GM06990 (cell line): ENCODE measurements at regions not wholly inside any gene's neighbourhood (a gene's known extent, or its start where the extent isn't known, plus 50 kb on each side); places are given as distances from the start of the nearest gene placed in this dataset.
A peak's percentile ranks its signal among the peaks of the same experiment; 100 is the strongest.

Source experiments
- DNase-seq: peaks from one replicate; pipeline ENCODE4 v3.0.0-alpha.2; 2011; ENCODE audit not compliant: insufficient read length; ENCODE audit errors: extremely low read depth
- H3K27me3 ChIP-seq: replicated peaks from 2 replicates; pipeline ENCODE4 v1.6.0; 2011; ENCODE audit warnings: low read length; ENCODE audit not compliant: control insufficient read depth, insufficient read depth
- H3K36me3 ChIP-seq: 2 replicates; pipeline ENCODE4 v1.5.1; 2011; ENCODE audit warnings: low read length; ENCODE audit not compliant: control insufficient read depth, insufficient read depth
- H3K4me3 ChIP-seq: replicated peaks from 2 replicates; pipeline ENCODE4 v1.5.1; 2011; ENCODE audit warnings: low read depth, mild to moderate bottlenecking, control low read depth, low read length
- CTCF ChIP-seq: IDR thresholded peaks from 2 replicates; pipeline ENCODE4 v1.5.1; 2011; ENCODE audit warnings: low read length, control low read depth, mild to moderate bottlenecking, inconsistent platforms; ENCODE audit not compliant: insufficient read depth, poor library complexity, severe bottlenecking

- Histone ChIP-seq H3K4me3 (no peak overlapping the region), H3K27me3 (no peaks in the 10 kb centered on the region), H3K36me3 (no peaks in the 10 kb centered on the region)
- TF ChIP-seq CTCF: no peak
- no peak for DNase-seq
Observed at GRCh38 chr3:153448151-153448829, 286.3 kb downstream of the RAP2B start.

DNA sequence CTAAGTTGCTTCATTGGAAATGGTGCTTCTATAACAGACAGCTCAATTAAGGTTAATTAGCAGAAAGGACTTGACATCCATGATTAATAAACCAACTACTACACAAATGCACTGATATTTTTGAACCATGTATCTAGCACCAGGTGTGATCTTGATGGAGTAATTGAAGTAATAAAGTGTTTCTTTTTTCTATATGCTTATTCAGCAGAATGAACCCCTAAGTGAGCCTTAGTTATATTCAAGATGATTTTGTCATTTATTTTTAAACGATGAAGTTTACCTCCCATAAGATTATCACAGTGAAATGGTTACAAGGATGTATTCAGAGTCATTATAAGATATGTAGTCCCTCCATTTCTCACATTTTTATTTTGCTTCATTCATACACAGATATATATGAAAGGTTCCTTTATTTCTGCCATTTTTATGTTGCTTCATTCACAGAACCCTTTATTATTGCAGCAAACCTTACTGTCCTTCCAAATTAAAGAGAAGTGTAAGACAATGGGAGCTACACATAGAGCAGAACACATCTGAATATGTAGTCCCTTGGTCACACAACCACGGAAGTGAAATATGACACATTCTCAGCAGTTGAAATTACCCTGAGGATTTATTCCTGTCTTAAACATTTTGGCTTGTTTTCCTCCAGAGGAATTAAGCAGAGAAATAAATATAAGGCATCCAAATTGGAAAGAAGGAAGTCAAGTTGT lies 295.0 kb downstream of the RAP2B start:
- Histone ChIP-seq H3K27me3 (no peaks in the 10 kb centered on the region), H3K4me3 (no peak overlapping the region), H3K36me3 (no peaks in the 10 kb centered on the region)
- no peak for TF ChIP-seq CTCF
- no peak for DNase-seq

GRCh38 chr3:153458881-153459280 lies 296.9 kb downstream of the RAP2B start:
- TF ChIP-seq CTCF: no peak
- H3K4me3 ChIP-seq: no peak overlapping the region

DNA sequence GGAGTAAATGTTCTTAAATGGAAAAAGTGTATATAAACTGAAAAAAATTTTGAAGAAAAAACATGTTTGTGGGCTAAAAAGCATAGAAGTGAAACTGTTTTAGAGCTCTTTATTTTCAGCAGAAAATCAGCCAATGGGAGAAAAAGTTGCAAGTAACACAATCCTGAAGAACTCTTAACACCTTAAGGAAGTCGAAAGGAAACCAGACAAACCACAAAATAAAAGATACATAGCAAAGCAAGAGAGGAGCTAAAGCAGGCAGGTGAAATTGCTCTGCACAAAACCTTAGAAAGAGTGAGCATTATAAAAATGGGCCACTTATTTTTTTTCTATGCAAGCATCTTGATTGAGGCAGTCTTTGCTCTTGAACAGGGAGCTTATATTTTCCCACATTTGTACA lies 300.5 kb downstream of the RAP2B start:
- TF ChIP-seq CTCF: no peak
- no peak for DNase-seq

More at GRCh38 chr3:153458881-153459280, 296.9 kb downstream of the RAP2B start:
- Histone ChIP-seq H3K36me3 (no peaks in the 10 kb centered on the region), H3K27me3 (no peaks in the 10 kb centered on the region)
- DNase-seq: no peak

GRCh38 chr3:153463895-153464294 lies 301.9 kb downstream of the RAP2B start:
- Histone ChIP-seq H3K4me3 (no peak overlapping the region), H3K36me3 (no peaks in the 10 kb centered on the region), H3K27me3 (no peaks in the 10 kb centered on the region)
- peak; percentile 6 for DNase-seq
- no peak for TF ChIP-seq CTCF

More for the DNA sequence above, 300.5 kb downstream of the RAP2B start:
- H3K27me3 ChIP-seq: no peaks in the 10 kb centered on the region
- no peak overlapping the region for H3K4me3 ChIP-seq
- no peaks in the 10 kb centered on the region for H3K36me3 ChIP-seq
